Right lobe of liver (tissue), 6 donors: ENCODE measurements at regions not wholly inside any gene's neighbourhood (a gene's known extent, or its start where the extent isn't known, plus 50 kb on each side); places are given as distances from the start of the nearest gene placed in this dataset.
"Not testable (repeated sequence)": the region's sequence is repeated elsewhere in the genome, so short reads cannot be mapped to it uniquely, and the experiment has no call there.

Experiments used
- ATAC-seq, 4 donors: fragments of 200-7000 bp; cut with Tn5 transposase; one replicate each; pipeline ENCODE4 v1.9.1; 2020; ENCODE audit warnings: mild to moderate bottlenecking in 4 of 4, moderate library complexity in 4 of 4
- DNase-seq, 3 donors: peaks; one replicate each; pipeline ENCODE4 v3.0.0-alpha.2; 2020
- H3K27ac ChIP-seq, 3 donors: fragments of 200-600 bp; one replicate each; pipeline ENCODE4 v1.8.0; 2022
- H3K27me3 ChIP-seq, 2 donors: fragments of 200-600 bp; one replicate each; pipeline ENCODE4 v1.8.0; 2022
- H3K36me3 ChIP-seq, 4 donors: fragments of 200-600 bp; sonication (generic) in 1 of 4; one replicate each; pipeline versions ENCODE4 v1.5.1 to v1.8.0; 2017 to 2022; ENCODE audit warnings: control low read depth in 1 of 4
- H3K4me1 ChIP-seq, 4 donors: fragments of 200-600 bp; sonication (generic) in 1 of 4; one replicate each; pipeline versions ENCODE4 v1.5.1 to v1.8.0; 2017 to 2022; ENCODE audit warnings: control low read depth in 1 of 4
- H3K4me3 ChIP-seq, 3 donors: fragments of 200-600 bp; one replicate each; pipeline ENCODE4 v1.8.0; 2022
- H3K9me3 ChIP-seq, 4 donors: fragments of 200-600 bp; sonication (generic) in 1 of 4; one replicate each; pipeline versions ENCODE4 v1.5.1 to v1.8.0; 2017 to 2022; ENCODE audit warnings: control low read depth in 1 of 4
- CTCF ChIP-seq, 4 donors: fragments of 200-600 bp in 3 of 4; fragments of 450-650 bp in 1 of 4; IDR thresholded peaks; one replicate each; pipeline versions ENCODE4 v1.5.1 to v1.8.0; 2016 to 2022; ENCODE audit warnings: antibody characterized with exemption in 4 of 4, mild to moderate bottlenecking in 2 of 4
- POLR2A ChIP-seq: fragments of 450-650 bp; IDR thresholded peaks from one replicate; pipeline ENCODE4 v1.6.1; 2017; ENCODE audit warnings: antibody characterized with exemption, mild to moderate bottlenecking
- WGBS: methylation state at CpG from one replicate; pipeline ENCODE4 v1.1.6; 2018; ENCODE audit warnings: low coverage, low lambda C conversion rate; ENCODE audit not compliant: insufficient coverage; ENCODE audit errors: missing lambda C conversion rate; 5-methylcytosine and 5-hydroxymethylcytosine counted together
- intact Hi-C, 2 donors: fragments of 100-400 bp; cut with DNase I; formaldehyde crosslinking; loops; one replicate each; pipeline versions ENCODE4 v1.11.2 to v1.14.1; 2022
- donor health status: DM: no; HTN: yes; CAD: no.
- donor health status: DM: no; HTN: no; CAD: no.
- donor health status: DM: no; HTN: no; CAD: no.
- donor health status: DM: no; HTN: yes; CAD: no.
- donor health status: DM: no; HTN: yes; CAD: no.

- peak; percentile 27 to 37 (median 34) for TF ChIP-seq CTCF (IDR thresholded peaks at IDR 0.05)
- intact Hi-C loops, H3K36me3 ChIP-seq, H3K27ac ChIP-seq, H3K4me1 ChIP-seq, H3K27me3 ChIP-seq, H3K4me3 ChIP-seq, H3K9me3 ChIP-seq: not testable (repeated sequence)
- WGBS = 18% methylated on average over 8 of the region's 11 CpGs
- ATAC-seq (peak; percentile 55 to 83 (median 68)), DNase-seq (peak in 1 of 3 donors; percentile 52)
These were observed 318.4 kb downstream of the CEP170 start for GRCh38 chr1:242936725-242937124.

GRCh38 chr1:242924717-242925116 lies 330.4 kb downstream of the CEP170 start:
- intact Hi-C loops = not testable (repeated sequence)
- DNase-seq = peak; percentile 73 to 80 (median 79)

GRCh38 chr1:242923603-242924002 lies 331.5 kb downstream of the CEP170 start:
- H3K27me3 ChIP-seq, DNase-seq, H3K27ac ChIP-seq, ATAC-seq, H3K4me1 ChIP-seq, intact Hi-C loops, H3K36me3 ChIP-seq, H3K4me3 ChIP-seq, H3K9me3 ChIP-seq: not testable (repeated sequence)
- 90% methylated on average over 1 of the region's 3 CpGs for WGBS

More at GRCh38 chr1:242924717-242925116, 330.4 kb downstream of the CEP170 start:
- H3K27ac ChIP-seq, H3K27me3 ChIP-seq, H3K4me1 ChIP-seq, H3K9me3 ChIP-seq, H3K4me3 ChIP-seq, H3K36me3 ChIP-seq: not testable (repeated sequence)
- ATAC-seq = peak; percentile 90 to 98 (median 94)
- WGBS = 6% methylated on average over 6 of the region's 6 CpGs

- ATAC-seq, H3K9me3 ChIP-seq, H3K27me3 ChIP-seq, H3K27ac ChIP-seq, H3K36me3 ChIP-seq, DNase-seq, intact Hi-C loops, H3K4me3 ChIP-seq, H3K4me1 ChIP-seq: not testable (repeated sequence)
- 21% methylated on average over 3 of the region's 4 CpGs for whole genome bisulfite sequencing
These were observed 340.4 kb downstream of the CEP170 start for GRCh38 chr1:242914729-242915128.

- ATAC-seq, H3K4me1 ChIP-seq, DNase-seq, H3K27ac ChIP-seq, H3K9me3 ChIP-seq, H3K27me3 ChIP-seq, H3K36me3 ChIP-seq, H3K4me3 ChIP-seq, intact Hi-C loops: not testable (repeated sequence)
- WGBS = 89% methylated on average over 1 of the region's 1 CpG
These were observed 342.2 kb downstream of the CEP170 start for GRCh38 chr1:242912855-242913254.

GRCh38 chr1:242900558-242900957 lies 354.5 kb downstream of the CEP170 start:
- H3K27me3 ChIP-seq, H3K36me3 ChIP-seq, H3K4me1 ChIP-seq, DNase-seq, H3K4me3 ChIP-seq, ATAC-seq, intact Hi-C loops, H3K9me3 ChIP-seq, H3K27ac ChIP-seq: not testable (repeated sequence)
- 50% methylated on average over 2 of the region's 2 CpGs for WGBS

GRCh38 chr1:242890192-242890741 lies 364.8 kb downstream of the CEP170 start:
- H3K27me3 ChIP-seq = no peaks in the 10 kb centered on the region
- WGBS = 0% methylated on average over 2 of the region's 42 CpGs
- H3K27ac ChIP-seq = no peak overlapping the region
- no peak for TF ChIP-seq CTCF (IDR thresholded peaks at IDR 0.05)
- no peak for TF ChIP-seq POLR2A
- ATAC-seq (peak; percentile 50 to 74 (median 66)), DNase-seq (peak in 2 of 3 donors; percentile 21 to 56)
- H3K36me3 ChIP-seq = no peaks in the 10 kb centered on the region
- no peaks in the 10 kb centered on the region for H3K4me1 ChIP-seq
- no peaks in the 10 kb centered on the region for H3K9me3 ChIP-seq
- no peak overlapping the region for H3K4me3 ChIP-seq
- intact Hi-C loops = no loop called here
